ENCODE measurements at regions not wholly inside any gene's neighbourhood (a gene's known extent, or its start where the extent isn't known, plus 50 kb on each side); places are given as distances from the start of the nearest gene placed in this dataset.

GRCh38 chr3:59103552-59103951 is 53.7 kb upstream of the CFAP20DC start:
- no peak for TF ChIP-seq CTCF (IDR thresholded peaks at IDR 0.05)
- no peak for TF ChIP-seq POLR2A (IDR thresholded peaks at IDR 0.05)
- no peak for TF ChIP-seq POLR2AphosphoS5 (IDR thresholded peaks at IDR 0.05; ENCODE audit: insufficient read depth in 1 of 2, low read depth in 1 of 2)

All from vagina (tissue), 2 donors.